Natural killer cell (primary cell): ENCODE measurements at regions not wholly inside any gene's neighbourhood (a gene's known extent, or its start where the extent isn't known, plus 50 kb on each side); places are given as distances from the start of the nearest gene placed in this dataset.

Experiments used
- ATAC-seq, 3 donors: fragments of 150-1000 bp in 2 of 3; fragments of 200-7000 bp in 1 of 3; cut with Tn5 transposase; 1 replicate in 1 of 3; 2 replicates in 2 of 3; pipeline ENCODE4 v1.10.0; 2021; ENCODE audit warnings: mild to moderate bottlenecking in 2 of 3, moderate library complexity in 2 of 3
- DNase-seq, 2 donors: peaks; one replicate each; pipeline versions ENCODE4 v3.0.0 to v3.0.0-alpha.2; 2013 to 2021; ENCODE audit warnings: mixed read lengths in 1 of 2
- H3K27ac ChIP-seq: one replicate; pipeline ENCODE4 v1.5.1; 2013; ENCODE audit warnings: mild to moderate bottlenecking, low read length
- H3K27me3 ChIP-seq: one replicate; pipeline ENCODE4 v1.6.1; 2013; ENCODE audit warnings: low read length; ENCODE audit not compliant: control insufficient read depth, insufficient read depth
- H3K36me3 ChIP-seq: one replicate; pipeline ENCODE4 v1.6.1; 2013; ENCODE audit warnings: low read length; ENCODE audit not compliant: control insufficient read depth, insufficient read depth
- H3K4me1 ChIP-seq: one replicate; pipeline ENCODE4 v1.6.1; 2013; ENCODE audit warnings: low read length; ENCODE audit not compliant: control insufficient read depth, insufficient read depth
- H3K4me3 ChIP-seq: one replicate; pipeline ENCODE4 v1.5.1; 2013; ENCODE audit warnings: low read length
- H3K9me3 ChIP-seq: one replicate; pipeline ENCODE4 v1.6.1; 2013; ENCODE audit warnings: low read length; ENCODE audit not compliant: control insufficient read depth, insufficient read depth
- H3K27ac Mint-ChIP-seq, 2 donors: one replicate each; pipeline ENCODE4 v1.8.0; 2022; ENCODE audit warnings: mild to moderate bottlenecking in 2 of 2, mixed read lengths in 2 of 2, moderate library complexity in 1 of 2
- H3K27me3 Mint-ChIP-seq, 2 donors: one replicate each; pipeline ENCODE4 v1.8.0; 2022; ENCODE audit warnings: low read depth in 2 of 2, mixed read lengths in 2 of 2
- H3K36me3 Mint-ChIP-seq: one replicate; pipeline ENCODE4 v1.8.0; 2022; ENCODE audit warnings: mixed read lengths
- H3K4me1 Mint-ChIP-seq, 2 donors: one replicate each; pipeline ENCODE4 v1.8.0; 2022; ENCODE audit warnings: mixed read lengths in 2 of 2
- H3K4me3 Mint-ChIP-seq: one replicate; pipeline ENCODE4 v1.8.0; 2022; ENCODE audit warnings: mild to moderate bottlenecking, moderate library complexity, mixed read lengths
- H3K9me3 Mint-ChIP-seq, 2 donors: one replicate each; pipeline ENCODE4 v1.8.0; 2022; ENCODE audit warnings: mixed read lengths in 2 of 2
- WGBS: methylation state at CpG from one replicate; pipeline ENCODE4 v1.1.7; 2013; ENCODE audit warnings: missing lambda C conversion rate; ENCODE audit not compliant: insufficient coverage; 5-methylcytosine and 5-hydroxymethylcytosine counted together
- intact Hi-C: fragments of 100-400 bp; cut with micrococcal nuclease; formaldehyde crosslinking; loops from one replicate; pipeline ENCODE4 v1.14.2; 2022
- TF ChIP-seq, protein P1 (sequence below): fragments of 200-600 bp; IDR thresholded peaks from one replicate; pipeline ENCODE4 v1.8.0; 2022; ENCODE audit warnings: antibody characterized with exemption

DNA sequence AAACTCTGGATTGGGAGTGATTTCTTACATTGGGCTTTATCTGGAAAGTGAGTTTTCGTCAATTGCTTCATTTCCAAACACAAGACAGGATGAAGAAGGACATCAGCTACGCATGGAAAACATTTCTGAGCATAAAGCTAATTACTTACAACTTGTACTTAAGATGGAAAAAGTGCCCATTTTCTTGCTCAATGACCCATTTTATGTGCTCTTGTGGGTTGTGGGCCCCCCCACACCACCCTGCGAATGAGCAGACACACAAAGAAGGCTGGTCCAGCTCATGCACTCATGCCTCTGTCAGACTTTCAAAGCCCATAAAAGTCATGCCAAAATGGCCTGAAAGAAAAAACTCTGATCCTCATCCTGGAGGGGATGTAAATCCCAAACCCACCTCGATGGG is 663.0 kb downstream of the AJAP1 start:
- Histone ChIP-seq H3K9me3 (no peaks in the 10 kb centered on the region), H3K4me3 (no peak overlapping the region), H3K27me3 (no peaks in the 10 kb centered on the region), H3K27ac (no peak overlapping the region), H3K36me3 (no peaks in the 10 kb centered on the region), H3K4me1 (no peaks in the 10 kb centered on the region)
- Mint-ChIP-seq H3K4me1 (no peaks in the 10 kb centered on the region), H3K4me3 (no peak overlapping the region), H3K27ac (no peak overlapping the region), H3K36me3 (no peaks in the 10 kb centered on the region), H3K9me3 (no peaks in the 10 kb centered on the region), H3K27me3 (peaks cover 5 to 13% of the 10 kb centered on the region in 2 donors)
- TF ChIP-seq, protein P1, sequence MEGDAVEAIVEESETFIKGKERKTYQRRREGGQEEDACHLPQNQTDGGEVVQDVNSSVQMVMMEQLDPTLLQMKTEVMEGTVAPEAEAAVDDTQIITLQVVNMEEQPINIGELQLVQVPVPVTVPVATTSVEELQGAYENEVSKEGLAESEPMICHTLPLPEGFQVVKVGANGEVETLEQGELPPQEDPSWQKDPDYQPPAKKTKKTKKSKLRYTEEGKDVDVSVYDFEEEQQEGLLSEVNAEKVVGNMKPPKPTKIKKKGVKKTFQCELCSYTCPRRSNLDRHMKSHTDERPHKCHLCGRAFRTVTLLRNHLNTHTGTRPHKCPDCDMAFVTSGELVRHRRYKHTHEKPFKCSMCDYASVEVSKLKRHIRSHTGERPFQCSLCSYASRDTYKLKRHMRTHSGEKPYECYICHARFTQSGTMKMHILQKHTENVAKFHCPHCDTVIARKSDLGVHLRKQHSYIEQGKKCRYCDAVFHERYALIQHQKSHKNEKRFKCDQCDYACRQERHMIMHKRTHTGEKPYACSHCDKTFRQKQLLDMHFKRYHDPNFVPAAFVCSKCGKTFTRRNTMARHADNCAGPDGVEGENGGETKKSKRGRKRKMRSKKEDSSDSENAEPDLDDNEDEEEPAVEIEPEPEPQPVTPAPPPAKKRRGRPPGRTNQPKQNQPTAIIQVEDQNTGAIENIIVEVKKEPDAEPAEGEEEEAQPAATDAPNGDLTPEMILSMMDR = no peak
- intact Hi-C loops = no loop called here
- ATAC-seq = no peak
- WGBS = 71% methylated on average over 3 of the region's 4 CpGs
- DNase-seq = no peak

DNA sequence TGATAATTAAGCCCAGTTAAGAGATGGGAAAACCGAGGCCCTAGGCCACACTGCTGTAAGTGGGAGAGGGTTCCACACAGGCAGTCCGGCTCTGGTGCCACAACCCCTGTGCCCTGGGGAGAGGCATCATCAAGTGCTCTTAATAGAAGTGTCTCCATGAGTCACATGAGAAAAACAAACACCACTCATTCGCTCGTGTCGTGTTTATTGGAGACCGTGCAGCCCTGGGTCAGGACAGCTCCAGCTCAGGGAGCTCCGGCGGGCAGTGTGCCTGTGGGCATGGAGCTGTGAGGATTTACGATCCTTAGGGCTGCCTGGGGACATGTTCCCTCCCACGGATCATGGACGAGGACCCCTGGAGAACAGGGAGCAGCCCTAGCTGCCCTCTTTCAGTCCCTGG is 658.5 kb downstream of the AJAP1 start:
- Mint-ChIP-seq H3K27me3 (peaks cover 0 to 7% of the 10 kb centered on the region in 2 donors), H3K36me3 (no peaks in the 10 kb centered on the region), H3K27ac (no peak overlapping the region), H3K4me3 (no peak overlapping the region), H3K9me3 (no peaks in the 10 kb centered on the region), H3K4me1 (no peaks in the 10 kb centered on the region)
- no peaks in the 10 kb centered on the region for H3K4me1 ChIP-seq
- H3K27ac ChIP-seq = no peak overlapping the region
- TF ChIP-seq, protein P1 = no peak
- DNase-seq (no peak), ATAC-seq (no peak)
- WGBS = 75% methylated on average over 11 of the region's 11 CpGs
- no peak overlapping the region for H3K4me3 ChIP-seq
- no peaks in the 10 kb centered on the region for H3K27me3 ChIP-seq
- intact Hi-C loops = no loop called here
- no peaks in the 10 kb centered on the region for H3K36me3 ChIP-seq
- no peaks in the 10 kb centered on the region for H3K9me3 ChIP-seq

DNA sequence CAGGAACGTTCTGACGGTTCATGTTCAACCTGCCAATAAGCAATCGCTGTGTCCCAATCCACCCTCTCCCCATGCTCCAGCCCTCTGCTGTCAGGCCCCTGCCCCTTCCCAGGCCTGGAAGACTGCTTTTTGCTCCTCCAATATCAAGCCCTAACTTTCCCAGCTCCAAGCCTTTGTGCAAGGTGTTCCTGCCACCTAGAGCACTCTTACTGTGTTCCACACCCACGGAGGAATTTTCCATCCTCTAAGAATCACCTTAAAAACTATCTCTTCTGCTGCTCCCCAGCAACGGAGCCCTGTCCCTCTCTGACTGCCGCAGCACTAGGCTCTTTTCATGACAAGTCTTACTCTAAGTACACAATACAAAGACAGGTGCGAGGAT is 657.9 kb downstream of the AJAP1 start:
- Mint-ChIP-seq H3K36me3 (no peaks in the 10 kb centered on the region), H3K27ac (no peak overlapping the region), H3K9me3 (no peaks in the 10 kb centered on the region), H3K4me3 (no peak overlapping the region), H3K27me3 (peaks cover 0 to 7% of the 10 kb centered on the region in 2 donors), H3K4me1 (no peaks in the 10 kb centered on the region)
- no peaks in the 10 kb centered on the region for H3K36me3 ChIP-seq
- ATAC-seq (no peak), DNase-seq (no peak)
- H3K4me3 ChIP-seq = no peak overlapping the region
- no peaks in the 10 kb centered on the region for H3K9me3 ChIP-seq
- H3K27me3 ChIP-seq = no peaks in the 10 kb centered on the region
- no peaks in the 10 kb centered on the region for H3K4me1 ChIP-seq
- WGBS = 81% methylated on average over 7 of the region's 7 CpGs
- intact Hi-C loops = no loop called here
- no peak overlapping the region for H3K27ac ChIP-seq
- TF ChIP-seq, protein P1 = no peak

DNA sequence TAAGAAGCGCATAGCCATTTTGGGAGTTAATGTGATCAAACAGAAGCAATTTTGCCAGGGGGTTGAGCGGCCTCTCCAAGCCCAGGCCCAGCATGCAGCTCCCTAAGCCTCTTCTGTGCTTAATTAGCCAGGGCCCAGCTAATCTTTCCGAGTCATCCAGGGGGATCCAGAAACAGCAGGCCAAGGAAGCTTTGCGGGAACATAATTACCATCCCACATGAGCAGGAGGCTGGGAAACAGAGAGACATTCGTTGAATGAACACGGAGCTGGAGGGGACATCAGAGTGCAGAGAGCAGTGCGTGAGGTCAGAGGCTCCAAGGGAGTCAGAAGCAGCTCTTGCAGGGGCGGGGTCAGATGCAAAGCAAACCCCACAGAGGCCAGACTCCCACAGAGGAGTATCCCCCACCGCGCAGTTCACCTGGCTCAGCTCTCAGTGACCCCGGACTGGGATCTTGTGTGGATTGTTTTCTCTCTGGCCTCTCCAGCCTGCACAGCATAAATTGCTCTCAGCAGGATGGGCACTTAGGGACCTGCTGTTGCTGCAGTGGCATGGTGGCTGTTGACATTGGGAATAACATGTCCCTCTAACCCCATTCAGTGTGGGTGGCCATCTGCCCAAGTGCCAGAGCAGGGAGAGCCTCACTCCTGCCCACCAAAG is 657.4 kb downstream of the AJAP1 start:
- Mint-ChIP-seq H3K36me3 (no peaks in the 10 kb centered on the region), H3K9me3 (no peaks in the 10 kb centered on the region), H3K27me3 (peaks cover 0 to 7% of the 10 kb centered on the region in 2 donors), H3K4me3 (no peak overlapping the region), H3K4me1 (no peaks in the 10 kb centered on the region), H3K27ac (no peak overlapping the region)
- ATAC-seq (no peak), DNase-seq (no peak)
- H3K9me3 ChIP-seq = no peaks in the 10 kb centered on the region
- no peaks in the 10 kb centered on the region for H3K4me1 ChIP-seq
- no peak overlapping the region for H3K27ac ChIP-seq
- no peaks in the 10 kb centered on the region for H3K36me3 ChIP-seq
- intact Hi-C loops = no loop called here
- H3K4me3 ChIP-seq = no peak overlapping the region
- 74% methylated on average over 11 of the region's 11 CpGs for whole genome bisulfite sequencing
- TF ChIP-seq, protein P1 = no peak
- H3K27me3 ChIP-seq = no peaks in the 10 kb centered on the region
